Hematopoietic multipotent progenitor cell treated with erythropoietin and hydrocortisone succinate and interleukin-3 and kit ligand, for 17 days (in vitro differentiated cells): ENCODE measurements at regions not wholly inside any gene's neighbourhood (a gene's known extent, or its start where the extent isn't known, plus 50 kb on each side); places are given as distances from the start of the nearest gene placed in this dataset.
A peak's percentile ranks its signal among the peaks of the same experiment; 100 is the strongest.

Source experiments
- DNase-seq: peaks from one replicate; pipeline ENCODE4 v3.0.0-alpha.2; 2015; ENCODE audit warnings: low spot score

DNA sequence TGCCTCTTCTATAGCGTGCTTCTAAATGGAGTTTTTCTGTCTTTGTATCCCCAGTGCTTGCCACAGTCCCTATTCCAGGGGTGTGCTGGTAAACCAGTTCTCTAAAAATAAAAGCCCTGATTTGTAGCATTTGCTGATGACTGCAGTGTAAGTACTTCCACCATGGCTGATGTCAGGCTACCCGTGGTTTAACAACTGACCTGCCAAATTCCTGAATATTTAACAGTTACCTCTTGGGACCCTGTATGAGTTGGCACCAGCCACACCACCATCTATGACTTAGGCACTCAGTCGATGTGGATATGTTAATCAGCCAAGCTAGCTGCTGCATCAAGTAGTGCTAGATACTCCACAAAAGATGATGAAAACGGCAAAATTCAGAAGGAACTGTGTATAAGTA, 94.0 kb upstream of the MTNR1B start:
- no peak for DNase-seq

DNA sequence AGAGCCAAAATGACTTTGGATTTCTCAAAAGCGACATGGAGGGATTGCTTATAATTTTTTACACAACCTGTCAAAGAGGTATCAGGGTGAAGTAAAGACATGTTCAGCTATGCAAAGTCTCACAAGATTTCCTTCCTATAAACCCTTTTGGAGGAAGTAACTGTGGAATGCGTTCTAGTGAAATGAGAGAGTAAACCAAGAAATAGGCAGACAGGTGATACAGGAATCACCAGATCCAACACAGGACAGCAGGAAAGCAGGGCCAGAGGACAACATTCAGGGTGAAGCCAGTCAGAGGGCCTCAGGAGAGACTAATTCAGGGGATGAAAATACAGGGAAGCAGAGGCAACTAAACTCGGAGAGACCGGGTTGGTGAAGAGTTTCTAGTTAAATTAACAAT, 90.4 kb upstream of the MTNR1B start:
- DNase-seq: no peak

DNA sequence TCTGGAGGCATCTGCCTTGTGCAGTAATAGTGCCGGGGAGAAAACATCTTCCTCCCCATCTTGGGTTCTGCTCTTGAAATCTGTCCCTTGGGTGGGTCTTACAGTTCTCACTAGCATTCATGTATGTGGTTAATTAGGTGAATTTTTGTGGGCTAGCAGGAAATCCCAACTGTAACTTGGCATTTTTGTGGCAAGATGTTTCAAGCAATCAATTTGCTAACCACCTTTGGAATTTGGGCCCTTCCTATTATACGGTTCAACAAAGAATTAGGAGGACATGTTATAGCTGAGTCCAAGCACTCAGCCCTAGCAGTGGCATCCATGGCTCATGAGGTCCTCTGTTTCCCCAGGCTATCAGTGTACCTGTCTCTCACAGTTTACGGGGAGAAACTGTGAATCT, 89.1 kb upstream of the MTNR1B start:
- no peak for DNase-seq

DNA sequence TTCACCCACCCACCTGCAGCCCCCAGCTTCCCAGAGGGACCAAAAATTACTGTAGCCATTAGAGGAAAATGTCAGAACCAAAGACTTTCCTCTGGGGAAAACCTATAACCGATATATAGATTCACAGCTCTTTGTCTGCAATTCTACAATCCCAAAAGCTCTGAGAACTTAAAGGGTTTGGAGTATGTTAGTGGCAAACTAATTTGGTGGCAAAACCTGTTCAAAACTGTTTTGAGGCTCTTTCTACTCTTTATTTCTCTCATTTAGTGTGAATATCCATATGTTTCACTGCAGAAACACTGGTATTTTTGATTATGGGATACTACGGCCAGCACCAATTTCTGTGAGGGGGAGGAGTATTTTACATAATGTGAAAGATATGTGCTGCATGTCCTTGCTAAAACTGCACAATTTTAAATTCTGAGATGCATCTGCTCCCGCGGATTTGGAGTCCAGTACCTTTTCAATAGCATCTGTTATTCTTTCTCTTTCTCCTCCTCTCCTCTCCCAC, 87.5 kb upstream of the MTNR1B start:
- DNase-seq: no peak

DNA sequence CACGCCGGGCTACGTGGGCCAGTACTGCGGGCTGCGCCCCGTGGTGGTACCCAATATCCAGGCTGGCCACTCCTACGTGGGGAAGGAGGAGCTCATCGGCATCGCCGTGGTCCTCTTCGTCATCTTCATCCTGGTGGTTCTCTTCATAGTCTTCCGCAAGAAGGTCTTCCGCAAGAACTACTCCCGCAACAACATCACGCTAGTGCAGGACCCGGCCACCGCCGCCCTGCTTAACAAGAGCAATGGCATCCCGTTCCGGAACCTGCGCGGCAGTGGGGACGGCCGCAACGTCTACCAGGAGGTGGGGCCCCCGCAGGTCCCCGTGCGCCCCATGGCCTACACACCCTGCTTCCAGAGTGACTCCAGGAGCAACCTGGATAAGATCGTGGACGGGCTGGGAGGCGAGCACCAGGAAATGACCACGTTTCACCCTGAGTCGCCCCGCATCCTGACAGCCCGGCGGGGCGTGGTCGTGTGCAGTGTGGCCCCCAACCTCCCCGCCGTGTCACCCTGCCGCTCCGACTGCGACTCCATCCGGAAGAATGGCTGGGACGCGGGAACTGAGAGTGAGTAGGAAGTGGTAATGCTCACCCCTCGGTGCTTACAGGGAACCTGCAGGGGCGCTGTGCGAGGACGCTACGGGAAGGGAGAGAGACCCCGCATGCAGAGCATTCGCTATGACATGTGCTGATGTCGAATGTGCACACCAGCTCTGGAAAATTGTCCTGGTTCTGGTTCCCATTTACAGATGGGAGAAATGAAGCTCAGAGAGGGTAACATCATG, 86.4 kb upstream of the MTNR1B start:
- DNase-seq: no peak

DNA sequence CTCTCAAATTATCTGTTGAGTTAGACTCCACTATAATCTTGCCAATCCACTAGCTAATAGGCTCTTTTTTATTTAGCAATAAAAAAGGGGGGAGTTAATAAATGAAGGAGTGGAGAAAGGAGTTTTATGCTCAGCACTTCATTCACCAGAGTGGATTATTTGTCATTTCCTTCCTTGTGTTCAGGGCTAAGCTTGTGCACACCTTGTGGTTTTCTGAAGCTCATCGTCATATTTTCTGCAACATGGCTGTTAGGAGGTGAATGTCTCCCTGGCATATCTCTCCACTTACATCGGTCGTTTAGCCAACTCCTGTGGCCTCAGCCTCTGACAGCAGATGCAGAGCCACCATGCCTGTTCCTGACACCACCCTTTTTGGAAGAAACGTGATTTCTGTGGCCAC, 83.9 kb upstream of the MTNR1B start:
- no peak for DNase-seq

DNA sequence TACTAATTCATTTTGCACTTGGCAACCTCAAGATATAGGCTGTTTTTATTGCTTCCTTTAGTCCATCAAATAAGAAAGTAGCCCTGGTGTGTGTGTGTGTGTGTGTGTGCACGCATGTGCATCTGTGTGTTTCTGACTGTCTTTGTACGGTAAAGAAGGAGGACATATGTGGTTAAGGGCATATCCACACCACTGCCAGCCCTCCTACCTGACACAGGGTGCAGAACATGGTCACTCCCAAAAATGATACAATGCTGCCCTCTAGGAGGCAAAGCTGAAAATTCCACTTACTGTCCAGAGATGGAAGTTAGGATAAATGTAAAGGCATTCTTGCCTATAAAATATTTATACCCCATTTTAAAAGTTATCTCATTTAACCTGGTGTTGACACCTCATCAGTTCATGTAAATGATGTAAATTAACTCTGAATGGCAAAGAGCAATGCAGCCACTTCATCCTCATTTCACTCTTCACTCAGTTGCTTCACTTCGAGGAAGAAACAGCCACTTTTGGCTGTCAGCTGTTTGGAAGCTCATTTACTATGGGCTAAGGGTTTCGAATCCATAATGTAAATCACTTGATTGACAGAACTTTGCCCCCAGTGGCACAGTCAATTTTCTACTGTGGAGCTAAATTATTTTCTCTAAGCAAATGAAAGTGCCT, 83.1 kb upstream of the MTNR1B start:
- DNase-seq: no peak

DNA sequence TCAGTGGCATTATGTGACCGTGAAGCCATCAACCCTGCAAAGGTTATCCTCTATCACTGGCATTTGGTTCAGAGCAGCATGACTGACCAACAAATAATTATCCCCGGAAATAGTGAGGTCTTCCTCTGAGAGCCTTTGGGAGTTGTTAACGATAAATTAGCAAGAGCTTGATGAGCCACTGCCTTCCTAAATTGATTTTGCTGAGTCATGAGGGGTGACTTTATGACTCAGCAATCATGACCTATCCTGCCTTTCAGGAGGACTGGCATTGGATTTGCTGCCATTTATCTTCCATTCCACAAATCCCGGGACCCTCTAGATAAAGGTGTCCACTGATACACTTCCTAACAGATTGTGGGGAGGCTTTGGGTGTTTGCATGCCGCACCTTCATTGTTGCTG, 80.8 kb upstream of the MTNR1B start:
- DNase-seq: peak; percentile 4

DNA sequence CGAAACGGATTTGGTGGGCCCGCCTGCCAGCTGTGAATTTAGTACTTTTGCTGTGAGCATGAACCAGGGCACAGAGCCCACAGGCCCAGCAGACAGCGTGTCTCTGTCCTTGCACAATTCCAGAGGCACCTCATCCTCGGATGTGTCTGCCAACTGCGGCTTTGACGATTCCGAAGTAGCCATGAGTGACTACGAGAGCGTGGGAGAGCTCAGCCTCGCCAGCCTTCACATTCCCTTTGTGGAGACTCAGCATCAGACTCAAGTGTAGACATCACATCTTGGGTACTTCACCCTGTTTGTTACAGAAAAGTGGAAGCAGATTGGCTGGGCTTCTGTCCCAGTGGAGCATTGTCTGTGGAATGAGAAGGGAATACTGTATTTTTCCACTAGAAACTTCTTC, 78.6 kb upstream of the MTNR1B start:
- DNase-seq: no peak

DNA sequence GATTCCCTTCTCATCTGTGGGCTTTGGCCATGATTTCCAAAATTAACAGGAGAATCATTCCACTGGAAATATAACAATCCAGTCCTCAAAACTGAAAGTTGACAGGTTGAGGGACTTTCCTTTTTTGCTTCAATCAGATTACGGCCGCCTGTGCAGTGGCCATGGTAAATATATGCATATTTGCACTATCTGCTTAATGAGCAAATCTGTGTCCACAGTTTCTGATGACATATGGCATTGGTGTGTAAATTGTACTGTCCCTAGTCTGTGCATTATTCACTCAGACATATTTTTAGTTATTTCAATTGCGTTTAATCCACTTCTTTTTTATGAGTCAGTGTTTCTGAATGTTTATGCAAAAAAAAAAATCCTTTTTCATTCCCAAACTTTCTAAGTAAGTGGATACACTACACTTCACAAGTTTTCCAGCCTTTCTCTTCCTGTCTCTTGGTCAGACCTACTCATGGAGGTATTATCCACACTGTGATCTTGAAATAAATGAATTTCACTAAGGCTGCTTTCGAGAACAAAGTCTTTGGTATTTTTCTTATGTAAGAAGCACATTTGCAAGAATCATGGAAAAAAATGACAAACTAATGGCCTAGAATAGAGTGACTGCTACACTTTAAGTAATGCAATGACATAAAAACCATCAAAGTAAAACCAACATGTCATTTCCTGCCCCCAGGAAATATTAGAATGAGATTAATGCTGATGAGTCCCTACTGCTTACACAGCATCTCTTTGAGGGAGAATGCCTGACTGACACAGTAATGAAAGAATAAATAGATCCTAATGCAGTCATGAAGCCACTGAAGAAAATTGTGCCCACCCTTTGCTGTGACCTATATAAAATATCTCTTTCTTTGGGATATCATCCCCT, 76.4 kb upstream of the MTNR1B start:
- no peak for DNase-seq

DNA sequence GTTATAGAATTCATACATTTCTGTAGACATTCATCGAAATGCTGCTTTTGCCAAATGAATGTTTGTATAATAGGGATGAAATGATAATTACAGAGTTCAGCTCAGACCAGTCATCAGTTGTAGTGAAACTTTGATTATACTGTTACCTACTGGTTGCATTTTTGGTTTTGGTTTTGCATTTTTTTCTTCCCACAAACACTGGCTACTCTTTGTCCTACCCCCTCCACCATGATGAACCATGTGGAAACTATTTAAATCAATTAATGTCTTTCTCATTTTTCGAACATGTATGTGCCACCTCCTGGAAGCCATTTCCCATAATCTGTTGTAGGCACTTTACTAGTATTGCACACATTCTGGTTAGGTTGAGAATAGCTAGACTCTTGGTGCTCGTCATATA, 75.3 kb upstream of the MTNR1B start:
- no peak for DNase-seq

DNA sequence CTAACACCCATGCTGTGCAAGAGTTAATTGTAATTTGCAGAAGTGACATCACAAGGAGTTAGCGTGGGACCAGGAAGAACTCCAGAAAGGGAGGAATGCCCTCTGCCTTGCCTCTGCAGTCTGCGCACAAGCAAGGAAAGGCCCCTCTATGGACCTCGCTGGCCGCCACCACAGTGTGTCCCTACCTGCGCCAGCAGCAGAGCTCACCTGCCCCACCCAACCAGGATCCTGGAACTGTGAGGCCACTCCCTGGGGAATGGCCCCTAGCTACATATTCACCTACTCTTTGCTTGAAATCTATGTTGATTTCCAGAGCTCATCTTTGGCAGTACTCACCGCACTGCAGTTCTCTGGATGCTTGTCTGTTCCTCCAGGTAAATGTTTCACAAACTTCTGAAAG, 72.0 kb upstream of the MTNR1B start:
- DNase-seq: no peak

DNA sequence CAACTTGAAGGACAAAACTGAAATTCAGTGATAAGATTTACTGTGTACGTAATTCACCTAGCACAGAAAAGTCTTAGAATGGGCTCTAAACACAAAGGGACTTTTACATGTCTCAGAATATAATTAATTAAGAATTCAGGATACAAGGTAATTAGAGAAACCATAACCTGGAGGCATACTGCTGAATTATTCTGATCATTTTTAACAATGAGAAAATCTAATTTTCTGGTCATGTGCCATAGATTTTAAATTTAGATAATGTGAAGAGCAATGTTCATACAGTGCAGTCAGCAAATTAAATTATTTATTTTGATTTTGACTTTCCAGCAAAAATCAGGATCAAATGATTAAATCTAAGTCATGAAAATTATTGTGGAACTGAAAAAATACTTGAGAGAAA, 67.0 kb upstream of the MTNR1B start:
- no peak for DNase-seq

DNA sequence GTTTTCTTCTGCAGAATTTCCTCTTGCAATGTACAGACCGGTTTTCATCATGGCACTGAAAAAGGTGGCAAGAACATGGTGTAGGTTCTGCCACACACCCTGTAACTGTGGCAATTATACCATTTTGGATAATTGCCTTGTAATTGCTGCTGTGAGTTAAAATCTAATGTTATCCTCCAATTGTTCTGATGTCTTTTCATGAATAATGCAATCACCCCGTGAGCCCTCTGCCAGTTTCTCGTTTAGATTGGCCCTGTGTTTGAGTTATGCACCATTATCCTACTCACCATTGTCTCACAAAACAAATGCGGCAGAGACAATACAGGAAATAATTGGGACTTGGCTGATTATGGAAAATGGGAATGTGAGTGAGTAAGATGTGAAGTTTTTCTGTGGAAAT, 61.8 kb upstream of the MTNR1B start:
- no peak for DNase-seq

DNA sequence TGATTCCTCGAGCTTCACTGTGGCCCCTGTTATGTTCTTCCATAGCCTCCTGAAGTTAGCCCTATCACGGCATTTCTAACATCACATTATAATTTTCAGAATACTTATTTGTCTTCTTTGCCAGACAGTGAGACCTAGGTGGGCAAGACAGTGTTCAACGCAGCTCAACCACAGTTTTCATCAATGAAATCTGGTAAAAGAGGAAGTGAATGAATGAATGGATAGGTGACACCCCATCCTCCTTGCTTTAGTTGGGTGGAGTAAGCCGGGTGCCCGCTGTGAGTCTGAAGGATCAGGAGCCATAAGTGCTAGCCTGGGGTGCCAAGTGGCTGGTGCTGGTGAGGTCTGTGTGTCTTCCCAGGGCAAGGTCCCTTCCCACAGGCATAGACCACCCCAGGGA, 60.2 kb upstream of the MTNR1B start:
- no peak for DNase-seq

DNA sequence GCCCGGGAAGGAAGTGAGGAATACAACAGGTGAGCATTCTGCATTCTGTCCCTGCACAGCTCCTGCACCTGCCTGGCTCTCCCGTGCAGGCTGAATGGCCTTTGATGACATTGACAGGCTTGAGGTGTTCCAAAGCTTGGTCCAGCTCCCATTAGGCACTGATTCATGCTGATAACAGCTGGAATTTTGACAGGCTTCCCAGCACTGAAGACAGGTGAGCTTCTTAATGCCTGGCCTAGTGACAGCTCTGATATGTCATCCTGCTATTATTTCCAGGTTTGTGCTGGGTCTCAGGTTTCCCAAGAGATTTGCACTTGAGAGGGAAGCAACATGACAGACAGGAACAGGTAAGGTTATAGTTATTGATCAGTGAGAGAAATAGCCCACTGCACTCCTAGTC, 58.0 kb upstream of the MTNR1B start:
- no peak for DNase-seq

DNA sequence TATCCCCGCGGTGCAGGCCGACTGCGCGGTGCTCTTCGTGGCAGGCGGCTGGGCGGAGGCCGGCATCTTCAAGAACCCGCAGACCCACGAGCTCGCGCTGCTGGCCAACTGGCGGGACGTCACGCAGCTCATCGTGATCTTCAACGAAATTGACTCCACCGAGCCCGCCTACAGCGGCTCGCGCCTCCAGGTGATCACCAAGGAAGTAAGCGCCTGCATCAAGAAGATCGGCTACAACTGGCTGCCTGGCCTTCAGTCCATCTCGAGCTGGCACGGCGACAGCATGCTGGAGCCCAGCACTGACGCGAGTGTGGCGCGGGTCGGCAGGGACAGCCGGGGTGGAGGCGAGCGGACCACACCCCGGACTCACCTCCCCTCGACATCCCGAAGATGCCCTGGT, 53.9 kb upstream of the MTNR1B start:
- no peak for DNase-seq

DNA sequence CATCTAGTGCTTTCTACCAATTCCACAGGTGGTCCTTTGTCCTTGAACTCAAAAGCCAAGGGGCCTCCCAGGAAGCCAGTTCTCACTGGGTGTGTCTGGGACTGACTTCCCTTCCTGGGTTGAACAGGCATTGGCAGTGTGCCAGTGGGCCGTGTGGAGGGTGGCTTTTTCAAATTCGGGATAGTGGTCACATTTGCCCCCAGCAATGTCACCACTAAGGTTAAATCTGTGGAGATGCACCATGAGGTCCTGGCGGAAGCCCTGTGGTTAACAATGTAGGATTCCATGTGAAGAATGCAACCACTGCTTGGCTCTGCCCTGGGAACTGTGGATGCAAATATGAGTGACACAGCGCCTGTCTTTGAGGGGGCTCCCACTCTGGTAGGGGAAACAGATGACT, 53.2 kb upstream of the MTNR1B start:
- no peak for DNase-seq

DNA sequence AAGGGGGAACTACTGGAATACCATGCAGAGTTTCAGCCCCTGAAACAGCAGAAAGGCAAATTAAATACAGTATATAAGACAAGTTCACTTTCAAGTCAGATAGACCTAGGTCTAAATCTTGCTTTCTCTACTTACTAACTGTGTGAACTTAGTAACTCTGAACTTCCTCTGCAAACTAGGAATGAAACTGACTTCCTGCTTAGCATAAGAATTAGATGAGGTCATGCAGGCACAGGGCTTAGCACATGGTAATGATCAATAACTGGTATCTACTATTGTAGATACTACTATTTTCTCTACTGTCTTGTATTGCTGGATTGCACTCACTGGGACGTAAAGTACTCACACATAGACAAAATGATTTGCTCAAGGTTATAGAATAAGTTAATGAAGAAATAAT, 51.5 kb upstream of the MTNR1B start:
- DNase-seq: no peak

DNA sequence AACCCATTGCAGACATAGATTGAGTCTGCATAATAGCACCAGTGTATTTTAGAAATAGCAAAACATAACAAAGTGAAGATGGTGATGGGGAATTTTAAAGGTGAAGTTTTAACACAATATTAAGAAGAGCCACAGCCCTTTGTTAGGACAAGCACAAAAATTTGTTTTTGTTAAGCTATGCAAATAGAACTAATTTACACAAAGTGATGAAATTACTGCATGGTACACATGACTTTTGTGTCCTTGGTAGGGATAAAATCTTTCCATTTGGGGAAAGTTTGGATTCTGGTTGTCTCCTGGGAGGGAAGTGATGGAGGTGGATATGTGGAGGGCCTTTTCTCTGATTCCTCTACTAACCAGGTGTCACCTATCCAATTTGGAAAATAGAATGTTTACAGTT, 50.4 kb upstream of the MTNR1B start:
- no peak for DNase-seq
